ENCODE measurements at regions not wholly inside any gene's neighbourhood (a gene's known extent, or its start where the extent isn't known, plus 50 kb on each side); places are given as distances from the start of the nearest gene placed in this dataset.

GRCh38 chr16:85173981-85174751, 61.9 kb upstream of the CIBAR2 start:
- DNase-seq (ENCODE audit: low read depth in 3 of 3) = no peak

- DNase-seq (ENCODE audit: low read depth in 3 of 3) = no peak
These were observed 62.8 kb upstream of the CIBAR2 start for GRCh38 chr16:85174871-85175723.

GRCh38 chr16:85175724-85176233, 63.5 kb upstream of the CIBAR2 start:
- no peak for DNase-seq (ENCODE audit: low read depth in 3 of 3)

GRCh38 chr16:85176541-85177447, 64.5 kb upstream of the CIBAR2 start:
- no peak for DNase-seq (ENCODE audit: low read depth in 3 of 3)

GRCh38 chr16:85177448-85177846, 65.2 kb upstream of the CIBAR2 start:
- no peak for DNase-seq (ENCODE audit: low read depth in 3 of 3)

GRCh38 chr16:85178006-85178591, 65.8 kb upstream of the CIBAR2 start:
- no peak for DNase-seq (ENCODE audit: low read depth in 3 of 3)

- no peak for DNase-seq (ENCODE audit: low read depth in 3 of 3)
These were observed 66.3 kb upstream of the CIBAR2 start for GRCh38 chr16:85178596-85178995.

GRCh38 chr16:85179344-85180046, 67.2 kb upstream of the CIBAR2 start:
- no peak for DNase-seq (ENCODE audit: low read depth in 3 of 3)

GRCh38 chr16:85180047-85180826, 68.0 kb upstream of the CIBAR2 start:
- DNase-seq (ENCODE audit: low read depth in 3 of 3) = no peak

- no peak for DNase-seq (ENCODE audit: low read depth in 3 of 3)
These were observed 68.8 kb upstream of the CIBAR2 start for GRCh38 chr16:85180827-85181738.

GRCh38 chr16:85181739-85182129, 69.5 kb upstream of the CIBAR2 start:
- DNase-seq (ENCODE audit: low read depth in 3 of 3) = no peak

- no peak for DNase-seq (ENCODE audit: low read depth in 3 of 3)
These were observed 70.0 kb upstream of the CIBAR2 start for GRCh38 chr16:85182286-85182685.

GRCh38 chr16:85182774-85183173, 70.5 kb upstream of the CIBAR2 start:
- no peak for DNase-seq (ENCODE audit: low read depth in 3 of 3)

GRCh38 chr16:85183564-85183963, 71.3 kb upstream of the CIBAR2 start:
- no peak for DNase-seq (ENCODE audit: low read depth in 3 of 3)

GRCh38 chr16:85184404-85184803, 72.1 kb upstream of the CIBAR2 start:
- no peak for DNase-seq (ENCODE audit: low read depth in 3 of 3)

- DNase-seq (ENCODE audit: low read depth in 3 of 3) = no peak
These were observed 73.2 kb upstream of the CIBAR2 start for GRCh38 chr16:85185303-85186100.

- DNase-seq (ENCODE audit: low read depth in 3 of 3) = no peak
These were observed 74.7 kb upstream of the CIBAR2 start for GRCh38 chr16:85187002-85187401.

- DNase-seq (ENCODE audit: low read depth in 3 of 3) = no peak
These were observed 75.2 kb upstream of the CIBAR2 start for GRCh38 chr16:85187447-85187846.

Data from stimulated activated CD4-positive, alpha-beta T cell treated with anti-CD3 and anti-CD28 coated beads, TNF-alpha, amount 100 ng/mL, for 48 hours (primary cell).